ENCODE measurements at regions not wholly inside any gene's neighbourhood (a gene's known extent, or its start where the extent isn't known, plus 50 kb on each side); places are given as distances from the start of the nearest gene placed in this dataset.
"Not testable (repeated sequence)": the region's sequence is repeated elsewhere in the genome, so short reads cannot be mapped to it uniquely, and the experiment has no call there.

DNA sequence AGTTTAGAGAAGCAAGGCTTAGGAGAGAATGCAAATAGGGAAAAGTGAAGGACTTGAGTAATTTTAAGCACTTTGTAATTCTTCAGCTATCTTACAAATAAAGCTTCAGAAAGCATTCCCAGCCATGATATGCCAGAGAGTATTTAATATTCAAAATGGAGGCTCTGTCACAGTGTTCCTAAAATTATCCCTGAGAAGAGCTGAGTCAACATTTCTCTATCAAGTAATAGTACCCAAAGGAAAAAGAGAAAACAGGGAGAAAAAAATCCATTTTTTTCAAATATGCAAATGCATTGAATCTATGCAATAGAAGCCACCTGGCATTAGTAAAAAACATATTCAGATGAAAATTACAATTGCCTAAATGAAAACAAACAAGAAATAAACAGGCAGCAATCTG lies 392.6 kb upstream of the FAM174A start:
- Histone ChIP-seq H3K27ac (no peak overlapping the region), H3K9me3 (ENCODE audit: low read depth, low read length) (no peaks in the 10 kb centered on the region), H3K4me3 (no peak overlapping the region), H3K9ac (ENCODE audit: insufficient read length) (no peak overlapping the region), H3K36me3 (ENCODE audit: insufficient read depth, low read length) (no peaks in the 10 kb centered on the region)
- DNase-seq (ENCODE audit: low read depth, low spot score) = no peak
- TF ChIP-seq FOXP2 (optimal IDR thresholded peaks at IDR 0.05; ENCODE audit: control extremely low read depth, extremely low read length, insufficient read depth) (no peak), POLR2AphosphoS5 (IDR thresholded peaks at IDR 0.05; ENCODE audit: borderline replicate concordance, low read depth, low read length) (no peak), EZH2 (IDR thresholded peaks at IDR 0.05) (no peak)

DNA sequence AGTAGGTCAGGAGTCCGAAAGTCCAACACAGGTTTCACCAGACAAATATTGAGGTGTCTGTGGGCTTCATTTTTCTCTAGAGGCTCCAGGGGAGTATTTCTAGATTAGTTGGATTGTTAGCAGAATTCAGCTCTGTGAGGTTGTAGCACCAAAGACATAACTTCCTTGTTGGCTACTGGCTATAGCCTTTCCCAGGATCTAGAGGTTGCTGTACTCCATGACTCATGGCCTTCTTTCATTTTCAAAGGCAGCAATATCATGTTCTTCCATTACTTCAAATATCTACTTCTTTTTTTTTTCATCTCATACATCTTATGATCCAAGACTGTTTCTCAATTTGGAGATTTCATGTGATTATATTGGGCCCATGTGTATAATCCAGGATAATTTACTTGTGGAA lies 404.0 kb upstream of the FAM174A start:
- DNase-seq (ENCODE audit: low read depth, low spot score) = no peak
- H3K9ac ChIP-seq (ENCODE audit: insufficient read length) = no peak overlapping the region
- no peaks in the 10 kb centered on the region for H3K9me3 ChIP-seq (ENCODE audit: low read depth, low read length)
- TF ChIP-seq POLR2AphosphoS5 (IDR thresholded peaks at IDR 0.05; ENCODE audit: borderline replicate concordance, low read depth, low read length) (no peak), FOXP2 (optimal IDR thresholded peaks at IDR 0.05; ENCODE audit: control extremely low read depth, extremely low read length, insufficient read depth) (no peak), EZH2 (IDR thresholded peaks at IDR 0.05) (no peak)
- H3K36me3 ChIP-seq (ENCODE audit: insufficient read depth, low read length) = no peaks in the 10 kb centered on the region
- no peak overlapping the region for H3K27ac ChIP-seq
- no peak overlapping the region for H3K4me3 ChIP-seq

DNA sequence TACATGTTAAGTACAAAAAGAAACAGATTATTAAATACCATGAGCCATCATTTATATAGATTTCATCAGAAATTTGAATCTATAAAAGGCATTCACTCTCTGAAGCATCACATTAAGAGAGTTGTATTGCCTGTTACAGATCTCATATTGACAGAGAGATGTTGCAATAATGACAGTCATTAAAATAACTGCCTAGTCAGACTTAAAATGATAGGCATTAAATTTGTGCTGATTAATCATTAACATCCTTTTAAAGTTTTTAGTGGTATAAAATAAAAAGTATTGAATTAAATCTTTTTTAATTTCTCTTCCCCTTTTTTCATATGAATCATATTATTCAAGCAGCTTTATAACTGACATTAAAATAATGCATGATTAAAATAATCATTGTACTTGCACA lies 404.9 kb upstream of the FAM174A start:
- H3K9me3 ChIP-seq (ENCODE audit: low read depth, low read length) = no peaks in the 10 kb centered on the region

DNA sequence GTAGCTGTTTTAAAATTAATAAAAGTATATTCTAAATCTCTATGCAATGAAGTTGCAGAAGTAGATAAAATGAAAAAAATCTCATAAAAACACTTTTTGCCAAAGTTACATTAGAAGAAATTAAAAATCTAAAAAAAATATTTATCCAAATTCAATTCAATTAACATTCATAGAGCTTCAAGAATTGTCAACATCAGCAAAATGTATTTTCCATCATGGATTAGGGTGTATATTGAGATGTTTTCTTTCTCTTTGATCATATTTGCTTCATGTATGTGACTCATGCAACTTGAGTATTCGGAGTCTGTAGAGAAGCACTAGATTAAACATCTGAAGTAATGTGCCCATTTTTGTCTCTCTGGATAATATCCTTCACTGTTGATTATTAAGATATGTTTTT lies 415.3 kb upstream of the FAM174A start:
- no peak for TF ChIP-seq POLR2AphosphoS5 (IDR thresholded peaks at IDR 0.05; ENCODE audit: borderline replicate concordance, low read depth, low read length)
- no peak for TF ChIP-seq EZH2 (IDR thresholded peaks at IDR 0.05)
- no peak for TF ChIP-seq FOXP2 (optimal IDR thresholded peaks at IDR 0.05; ENCODE audit: control extremely low read depth, extremely low read length, insufficient read depth)
- Histone ChIP-seq H3K9ac (ENCODE audit: insufficient read length) (no peak overlapping the region), H3K36me3 (ENCODE audit: insufficient read depth, low read length) (no peaks in the 10 kb centered on the region), H3K9me3 (ENCODE audit: low read depth, low read length) (no peaks in the 10 kb centered on the region), H3K27ac (no peak overlapping the region), H3K4me3 (no peak overlapping the region)
- DNase-seq (ENCODE audit: low read depth, low spot score) = no peak

More for the DNA sequence above, 404.9 kb upstream of the FAM174A start:
- no peak overlapping the region for H3K9ac ChIP-seq (ENCODE audit: insufficient read length)
- TF ChIP-seq POLR2AphosphoS5 (IDR thresholded peaks at IDR 0.05; ENCODE audit: borderline replicate concordance, low read depth, low read length) (no peak), EZH2 (IDR thresholded peaks at IDR 0.05) (no peak), FOXP2 (optimal IDR thresholded peaks at IDR 0.05; ENCODE audit: control extremely low read depth, extremely low read length, insufficient read depth) (no peak)
- H3K27ac ChIP-seq = no peak overlapping the region
- H3K4me3 ChIP-seq = no peak overlapping the region
- H3K36me3 ChIP-seq (ENCODE audit: insufficient read depth, low read length) = no peaks in the 10 kb centered on the region
- no peak for DNase-seq (ENCODE audit: low read depth, low spot score)

DNA sequence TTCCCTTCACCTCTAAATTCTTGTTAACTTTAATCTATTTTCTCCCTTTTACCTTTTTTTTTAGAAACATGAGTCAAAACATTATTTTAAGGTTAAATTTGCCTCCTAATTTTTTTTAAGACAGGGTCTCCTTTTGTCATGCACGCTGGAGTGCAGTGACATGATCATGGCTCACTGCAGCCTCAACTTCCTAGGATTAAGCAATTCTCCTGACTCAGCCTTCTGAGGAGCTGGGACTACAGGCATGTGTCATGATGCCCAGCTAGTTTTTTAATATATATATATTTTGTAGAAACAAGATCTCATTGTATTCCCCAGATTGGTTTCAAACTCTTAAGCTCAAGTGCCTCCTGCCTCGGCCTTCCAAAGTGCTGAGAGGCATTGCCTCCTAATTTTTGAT lies 424.7 kb upstream of the FAM174A start:
- Histone ChIP-seq H3K9me3 (ENCODE audit: low read depth, low read length) (no peaks in the 10 kb centered on the region), H3K9ac (ENCODE audit: insufficient read length) (no peak overlapping the region), H3K4me3 (no peak overlapping the region), H3K27ac (no peak overlapping the region), H3K36me3 (ENCODE audit: insufficient read depth, low read length) (no peaks in the 10 kb centered on the region)
- no peak for TF ChIP-seq FOXP2 (optimal IDR thresholded peaks at IDR 0.05; ENCODE audit: control extremely low read depth, extremely low read length, insufficient read depth)
- no peak for TF ChIP-seq POLR2AphosphoS5 (IDR thresholded peaks at IDR 0.05; ENCODE audit: borderline replicate concordance, low read depth, low read length)
- no peak for TF ChIP-seq EZH2 (IDR thresholded peaks at IDR 0.05)
- no peak for DNase-seq (ENCODE audit: low read depth, low spot score)

DNA sequence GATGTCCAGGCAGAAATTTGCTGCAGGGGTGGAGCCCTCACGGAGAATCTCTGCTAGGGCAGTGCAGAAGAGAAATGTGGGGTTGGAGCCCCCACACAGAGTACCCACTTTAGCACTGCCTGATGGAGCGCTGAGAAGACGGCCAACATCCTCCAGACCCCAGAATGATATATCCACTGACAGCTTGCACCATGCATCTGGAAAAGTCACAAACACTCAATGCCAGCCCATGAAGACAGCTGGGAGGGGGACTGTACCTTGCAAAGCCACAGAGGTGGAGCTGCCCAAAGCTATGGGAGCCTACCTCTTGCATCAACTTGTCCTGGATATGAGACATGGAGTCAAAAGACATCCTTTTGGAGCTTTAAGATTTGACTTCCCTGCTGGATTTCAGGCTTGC lies 426.3 kb upstream of the FAM174A start:
- DNase-seq (ENCODE audit: low read depth, low spot score) = no peak
- Histone ChIP-seq H3K4me3 (no peak overlapping the region), H3K36me3 (ENCODE audit: insufficient read depth, low read length) (no peaks in the 10 kb centered on the region), H3K27ac (no peak overlapping the region), H3K9me3 (ENCODE audit: low read depth, low read length) (no peaks in the 10 kb centered on the region), H3K9ac (ENCODE audit: insufficient read length) (no peak overlapping the region)
- TF ChIP-seq POLR2AphosphoS5 (IDR thresholded peaks at IDR 0.05; ENCODE audit: borderline replicate concordance, low read depth, low read length) (no peak), FOXP2 (optimal IDR thresholded peaks at IDR 0.05; ENCODE audit: control extremely low read depth, extremely low read length, insufficient read depth) (no peak), EZH2 (IDR thresholded peaks at IDR 0.05) (no peak)

DNA sequence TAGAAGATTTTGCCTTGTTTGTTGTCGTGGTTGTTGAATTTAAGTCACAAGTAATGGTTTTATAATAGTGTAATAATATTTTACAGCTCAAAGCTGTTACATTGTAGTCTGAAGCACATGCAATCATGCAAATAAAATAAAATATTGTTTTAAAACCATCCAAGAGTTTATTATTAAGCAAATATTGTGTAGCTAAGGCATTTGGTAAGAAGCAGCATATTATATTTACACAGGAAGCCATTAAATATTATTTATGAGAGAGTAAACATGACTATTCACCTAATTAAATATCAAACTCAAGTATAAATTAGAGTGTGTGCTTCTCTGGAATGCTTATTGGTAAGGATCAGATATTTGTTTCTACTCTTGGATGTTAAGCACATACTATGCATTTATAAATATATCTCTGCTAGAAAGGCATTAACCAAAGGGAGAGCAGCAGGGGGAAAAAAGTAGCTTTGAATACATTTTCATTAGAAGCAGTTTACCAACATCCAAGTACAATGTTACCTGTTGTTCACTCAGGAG lies 431.5 kb upstream of the FAM174A start:
- not testable (repeated sequence) for H3K27ac ChIP-seq; H3K36me3 ChIP-seq (ENCODE audit: insufficient read depth, low read length); H3K4me3 ChIP-seq; DNase-seq (ENCODE audit: low read depth, low spot score); H3K9me3 ChIP-seq (ENCODE audit: low read depth, low read length); H3K9ac ChIP-seq (ENCODE audit: insufficient read length)

DNA sequence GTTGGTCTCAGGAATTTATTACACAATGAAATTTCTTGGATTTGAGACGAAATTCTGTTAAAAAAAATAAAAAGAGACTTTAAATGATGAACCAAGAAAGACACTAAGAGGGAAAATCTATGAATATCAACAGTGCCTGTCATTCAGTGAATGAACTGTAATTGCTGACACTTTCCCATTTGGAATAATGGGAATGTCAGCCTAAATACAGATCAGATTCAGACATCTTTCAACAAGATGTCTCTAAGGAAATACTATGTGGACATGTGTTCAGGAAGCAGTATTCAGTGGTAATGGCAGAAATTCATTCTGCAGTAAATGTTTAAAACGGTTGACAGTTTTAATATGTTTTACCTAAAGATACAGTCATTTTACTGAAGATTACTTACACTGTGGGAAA lies 433.7 kb upstream of the FAM174A start:
- H3K9me3 ChIP-seq (ENCODE audit: low read depth, low read length); H3K9ac ChIP-seq (ENCODE audit: insufficient read length); H3K27ac ChIP-seq; H3K4me3 ChIP-seq; H3K36me3 ChIP-seq (ENCODE audit: insufficient read depth, low read length); DNase-seq (ENCODE audit: low read depth, low spot score): not testable (repeated sequence)

DNA sequence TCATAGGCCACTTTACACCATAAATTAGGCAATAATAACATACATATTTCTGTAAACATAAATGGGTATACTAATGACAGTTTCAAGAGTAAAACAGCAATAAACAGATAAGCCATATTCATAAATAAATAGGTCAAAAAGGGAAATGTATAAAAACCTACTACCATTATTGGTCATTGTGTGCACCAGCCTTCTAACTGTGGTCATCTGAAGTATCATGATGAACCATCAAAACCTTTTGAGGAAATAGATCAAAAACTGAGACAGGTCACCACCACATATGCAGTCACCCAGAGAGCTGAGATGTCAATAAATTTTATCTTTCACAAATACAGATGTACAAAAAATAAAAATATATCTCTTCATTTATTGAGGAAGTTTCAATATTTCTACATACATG lies 438.8 kb upstream of the FAM174A start:
- not testable (repeated sequence) for H3K9me3 ChIP-seq (ENCODE audit: low read depth, low read length); H3K4me3 ChIP-seq; H3K9ac ChIP-seq (ENCODE audit: insufficient read length); H3K36me3 ChIP-seq (ENCODE audit: insufficient read depth, low read length); DNase-seq (ENCODE audit: low read depth, low spot score); H3K27ac ChIP-seq

DNA sequence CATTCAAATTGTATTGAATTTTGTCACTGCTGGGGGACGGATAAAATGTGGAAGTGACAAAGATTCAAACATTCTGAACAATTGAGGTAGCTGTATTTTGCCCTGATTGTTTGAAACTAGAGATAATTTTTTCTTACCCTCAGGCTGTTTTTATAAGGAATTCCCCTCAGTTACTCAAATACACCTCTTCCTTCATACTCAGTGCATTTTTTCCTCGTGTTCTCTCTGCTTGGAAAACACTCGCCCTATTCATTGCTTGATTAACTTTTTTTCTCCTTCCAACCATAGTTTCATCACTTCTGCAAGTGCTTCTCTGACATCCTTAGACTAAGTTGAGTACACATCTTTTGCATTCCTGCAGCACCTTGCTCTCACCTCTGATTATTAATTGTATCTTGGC lies 454.5 kb upstream of the FAM174A start:
- not testable (repeated sequence) for H3K9me3 ChIP-seq (ENCODE audit: low read depth, low read length); H3K27ac ChIP-seq; H3K36me3 ChIP-seq (ENCODE audit: insufficient read depth, low read length); H3K9ac ChIP-seq (ENCODE audit: insufficient read length); DNase-seq (ENCODE audit: low read depth, low spot score); H3K4me3 ChIP-seq

DNA sequence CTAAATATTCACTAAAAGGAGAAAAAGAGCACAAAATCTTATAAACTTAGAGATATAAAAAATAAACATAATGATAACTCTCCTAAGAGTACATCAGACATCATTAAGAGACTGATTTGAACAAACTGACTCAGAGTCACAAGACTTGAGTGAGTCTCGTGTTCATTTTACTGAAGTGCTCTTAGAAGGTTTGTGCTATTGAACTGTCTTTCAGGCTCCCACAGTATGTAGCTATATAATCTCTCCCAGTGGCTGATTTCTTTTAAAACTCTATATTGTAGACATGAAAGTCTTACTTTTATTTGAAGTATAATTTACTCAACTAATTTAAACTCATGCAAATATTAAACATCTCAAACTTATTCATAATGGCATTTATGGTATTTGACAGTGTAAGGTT lies 456.0 kb upstream of the FAM174A start:
- not testable (repeated sequence) for H3K9me3 ChIP-seq (ENCODE audit: low read depth, low read length); DNase-seq (ENCODE audit: low read depth, low spot score); H3K9ac ChIP-seq (ENCODE audit: insufficient read length); H3K27ac ChIP-seq; H3K4me3 ChIP-seq; H3K36me3 ChIP-seq (ENCODE audit: insufficient read depth, low read length)

DNA sequence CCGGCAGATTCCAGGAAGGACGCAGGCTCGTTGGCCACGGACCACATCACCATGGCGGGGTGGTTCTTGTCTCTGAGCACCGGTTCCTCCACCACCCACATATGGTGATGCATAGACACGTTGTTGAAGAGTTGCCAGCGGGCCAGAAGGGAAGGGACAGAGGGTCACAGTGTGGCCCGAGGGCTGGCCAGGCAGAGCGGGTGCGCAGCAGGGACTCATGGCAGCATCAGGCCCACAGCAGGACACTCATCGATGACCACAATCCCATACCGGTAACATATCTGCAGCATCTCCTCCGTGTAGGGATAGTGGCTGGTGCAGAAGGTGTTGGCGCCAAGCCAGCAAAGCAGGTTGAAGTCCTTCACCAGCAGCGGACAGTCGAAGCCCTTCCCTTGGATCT lies 469.2 kb upstream of the FAM174A start:
- H3K9ac ChIP-seq (ENCODE audit: insufficient read length); DNase-seq (ENCODE audit: low read depth, low spot score); H3K27ac ChIP-seq; H3K4me3 ChIP-seq; H3K36me3 ChIP-seq (ENCODE audit: insufficient read depth, low read length); H3K9me3 ChIP-seq (ENCODE audit: low read depth, low read length): not testable (repeated sequence)
